Neural cell (in vitro differentiated cells): ENCODE measurements at regions not wholly inside any gene's neighbourhood (a gene's known extent, or its start where the extent isn't known, plus 50 kb on each side); places are given as distances from the start of the nearest gene placed in this dataset.

Source experiments
- H2AFZ ChIP-seq: fragments of 200-600, 300-800 bp; sonication (generic), shearing (Covaris generic); 2 replicates; pipeline ENCODE4 v1.6.0; 2014; ENCODE audit warnings: low read depth, mild to moderate bottlenecking, antibody characterized with exemption, low read length, moderate library complexity
- H3F3A ChIP-seq: fragments of 200-600 bp; shearing (Covaris generic); 2 replicates; pipeline ENCODE4 v1.6.1; 2016; ENCODE audit warnings: mild to moderate bottlenecking, moderate library complexity, mixed read lengths, antibody characterized with exemption, low read length; ENCODE audit not compliant: insufficient read depth, poor library complexity, severe bottlenecking
- H3K27ac ChIP-seq: fragments of 200-600, 300-800 bp; sonication (generic), shearing (Covaris generic); 2 replicates; pipeline ENCODE4 v1.5.1; 2014; ENCODE audit warnings: mild to moderate bottlenecking, low read length, moderate library complexity
- H3K27me3 ChIP-seq: fragments of 300-800, 200-600 bp; sonication (generic), shearing (Covaris generic); 2 replicates; pipeline ENCODE4 v1.6.0; 2014; ENCODE audit warnings: mild to moderate bottlenecking, low read depth, low read length, moderate library complexity; ENCODE audit not compliant: insufficient read depth
- H3K36me3 ChIP-seq: fragments of 300-800, 200-600 bp; sonication (generic), shearing (Covaris generic); 2 replicates; pipeline ENCODE4 v1.5.1; 2014; ENCODE audit warnings: mild to moderate bottlenecking, antibody characterized with exemption, low read length, moderate library complexity; ENCODE audit not compliant: insufficient read depth
- H3K4me2 ChIP-seq: fragments of 300-800, 200-600 bp; sonication (generic), shearing (Covaris generic); 2 replicates; pipeline ENCODE4 v1.6.0; 2014; ENCODE audit warnings: mild to moderate bottlenecking, low read length
- H3K4me3 ChIP-seq: fragments of 300-800, 200-600 bp; sonication (generic), shearing (Covaris generic); 2 replicates; pipeline ENCODE4 v1.5.1; 2014; ENCODE audit warnings: mild to moderate bottlenecking, low read length, moderate library complexity
- H3K79me2 ChIP-seq: fragments of 200-600 bp; shearing (Covaris generic); replicated peaks from 2 replicates; pipeline ENCODE4 v1.6.0; 2014; ENCODE audit warnings: mild to moderate bottlenecking, low read length, moderate library complexity; ENCODE audit not compliant: insufficient read depth
- H3K9ac ChIP-seq: fragments of 300-800, 200-600 bp; sonication (generic), shearing (Covaris generic); 2 replicates; pipeline ENCODE4 v1.6.1; 2016; ENCODE audit warnings: mild to moderate bottlenecking, low read length, mixed read lengths
- H3K9me2 ChIP-seq: fragments of 200-600 bp; shearing (Covaris generic); 2 replicates; pipeline ENCODE4 v1.6.1; 2016; ENCODE audit warnings: mild to moderate bottlenecking, low read length, mixed read lengths; ENCODE audit not compliant: insufficient read depth
- H3K9me3 ChIP-seq: fragments of 200-600, 300-800 bp; sonication (generic), shearing (Covaris generic); 2 replicates; pipeline ENCODE4 v1.6.1; 2016; ENCODE audit warnings: mild to moderate bottlenecking, mixed run types, low read length, moderate library complexity, mixed read lengths
- H4K20me1 ChIP-seq: fragments of 200-600 bp; shearing (Covaris generic); 2 replicates; pipeline ENCODE4 v1.6.1; 2016; ENCODE audit warnings: mild to moderate bottlenecking, mixed run types; ENCODE audit not compliant: insufficient read depth
- EP300 ChIP-seq: fragments of 450-650 bp; conservative IDR thresholded peaks from 2 replicates; pipeline ENCODE4 v1.6.1; 2014; ENCODE audit warnings: antibody characterized with exemption, mild to moderate bottlenecking, moderate library complexity; ENCODE audit not compliant: poor library complexity, severe bottlenecking
- EZH2 ChIP-seq: fragments of 200-600, 300-800 bp; shearing (Covaris generic), sonication (generic); IDR thresholded peaks from 2 replicates; pipeline ENCODE4 v1.6.1; 2014; ENCODE audit warnings: antibody characterized with exemption, low read length, borderline replicate concordance, mild to moderate bottlenecking; ENCODE audit not compliant: insufficient read depth, poor library complexity, severe bottlenecking
- MXI1 ChIP-seq: fragments of 450-650 bp; conservative IDR thresholded peaks from 2 replicates; pipeline ENCODE4 v1.6.1; 2014; ENCODE audit warnings: antibody characterized with exemption, mild to moderate bottlenecking; ENCODE audit not compliant: poor library complexity, severe bottlenecking
- POLR2AphosphoS5 ChIP-seq: IDR thresholded peaks from 2 replicates; pipeline ENCODE4 v1.6.1; 2012
- RAD21 ChIP-seq: fragments of 450-650 bp; conservative IDR thresholded peaks from 2 replicates; pipeline ENCODE4 v1.6.1; 2014; ENCODE audit warnings: antibody characterized with exemption, mild to moderate bottlenecking, moderate library complexity
- REST ChIP-seq: IDR thresholded peaks from 2 replicates; pipeline ENCODE4 v1.6.1; 2012; ENCODE audit warnings: borderline replicate concordance
- SMC3 ChIP-seq: fragments of 450-650 bp; conservative IDR thresholded peaks from 2 replicates; pipeline ENCODE4 v1.6.1; 2014; ENCODE audit warnings: antibody characterized with exemption, mild to moderate bottlenecking, moderate library complexity; ENCODE audit not compliant: poor library complexity
- TAF1 ChIP-seq: IDR thresholded peaks from 2 replicates; pipeline ENCODE4 v1.6.1; 2012; ENCODE audit warnings: low read depth
- TF ChIP-seq, protein P1 (sequence below): fragments of 450-650 bp; IDR thresholded peaks from 2 replicates; pipeline ENCODE4 v1.5.1; 2014; ENCODE audit warnings: antibody characterized with exemption, mild to moderate bottlenecking, moderate library complexity; ENCODE audit not compliant: poor library complexity, severe bottlenecking

DNA sequence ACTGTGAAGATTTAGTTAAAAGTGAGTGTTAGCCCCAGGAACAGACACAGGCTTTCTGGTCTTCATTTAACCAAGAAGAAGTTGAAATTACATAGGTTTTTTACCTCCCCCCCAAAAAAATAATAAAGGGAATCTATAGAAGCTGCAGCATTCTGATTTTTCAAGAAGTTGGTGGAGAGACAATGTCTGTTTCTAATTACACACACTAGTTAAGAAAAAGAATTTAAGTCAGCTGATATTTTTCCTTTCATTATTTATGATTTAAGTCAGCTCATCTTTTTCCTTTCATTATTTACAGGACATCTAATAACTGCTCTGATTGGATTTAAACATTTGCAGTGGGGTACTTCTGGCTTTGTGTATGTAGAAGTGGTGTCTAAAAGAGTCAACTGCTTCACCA lies 201.4 kb upstream of the NRP1 start:
- H3K9ac ChIP-seq, result no peak overlapping the region
- no peaks in the 10 kb centered on the region for H4K20me1 ChIP-seq
- H3F3A ChIP-seq, result no peaks in the 10 kb centered on the region
- no peaks in the 10 kb centered on the region for H3K36me3 ChIP-seq
- no peaks in the 10 kb centered on the region for H3K9me3 ChIP-seq
- H3K27me3 ChIP-seq, result no peaks in the 10 kb centered on the region
- no peaks in the 10 kb centered on the region for H3K9me2 ChIP-seq
- no peak overlapping the region for H3K4me3 ChIP-seq
- no peak for TF ChIP-seq MXI1
- TF ChIP-seq TAF1, result no peak
- TF ChIP-seq EP300, result no peak
- TF ChIP-seq, protein P1, sequence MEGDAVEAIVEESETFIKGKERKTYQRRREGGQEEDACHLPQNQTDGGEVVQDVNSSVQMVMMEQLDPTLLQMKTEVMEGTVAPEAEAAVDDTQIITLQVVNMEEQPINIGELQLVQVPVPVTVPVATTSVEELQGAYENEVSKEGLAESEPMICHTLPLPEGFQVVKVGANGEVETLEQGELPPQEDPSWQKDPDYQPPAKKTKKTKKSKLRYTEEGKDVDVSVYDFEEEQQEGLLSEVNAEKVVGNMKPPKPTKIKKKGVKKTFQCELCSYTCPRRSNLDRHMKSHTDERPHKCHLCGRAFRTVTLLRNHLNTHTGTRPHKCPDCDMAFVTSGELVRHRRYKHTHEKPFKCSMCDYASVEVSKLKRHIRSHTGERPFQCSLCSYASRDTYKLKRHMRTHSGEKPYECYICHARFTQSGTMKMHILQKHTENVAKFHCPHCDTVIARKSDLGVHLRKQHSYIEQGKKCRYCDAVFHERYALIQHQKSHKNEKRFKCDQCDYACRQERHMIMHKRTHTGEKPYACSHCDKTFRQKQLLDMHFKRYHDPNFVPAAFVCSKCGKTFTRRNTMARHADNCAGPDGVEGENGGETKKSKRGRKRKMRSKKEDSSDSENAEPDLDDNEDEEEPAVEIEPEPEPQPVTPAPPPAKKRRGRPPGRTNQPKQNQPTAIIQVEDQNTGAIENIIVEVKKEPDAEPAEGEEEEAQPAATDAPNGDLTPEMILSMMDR, result no peak
- no peak for TF ChIP-seq RAD21
- TF ChIP-seq POLR2AphosphoS5, result no peak
- TF ChIP-seq EZH2, result no peak
- no peak for TF ChIP-seq SMC3
- no peak for TF ChIP-seq REST
- H3K79me2 ChIP-seq, result no peaks in the 10 kb centered on the region
- no peak overlapping the region for H3K27ac ChIP-seq
- H3K4me2 ChIP-seq, result no peak overlapping the region
- no peak overlapping the region for H2AFZ ChIP-seq

DNA sequence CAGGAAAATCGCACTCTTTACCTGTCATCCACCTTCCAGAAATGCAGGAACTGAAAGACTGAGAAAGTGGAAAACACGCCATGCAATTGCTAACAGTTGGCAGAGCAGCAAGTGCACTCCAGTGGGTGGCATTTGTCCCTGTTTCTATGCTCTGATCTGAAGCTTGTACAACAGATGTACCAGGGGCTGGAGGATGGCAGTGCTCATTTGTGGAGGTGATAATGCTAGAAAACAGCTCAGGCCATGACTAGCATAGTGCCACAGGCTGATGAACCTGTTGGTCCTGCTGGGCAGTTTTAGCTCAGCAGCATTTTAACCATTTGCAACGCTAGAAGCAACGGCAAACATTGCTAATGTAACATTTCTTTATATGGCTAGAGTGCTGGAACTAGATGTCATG lies 199.9 kb upstream of the NRP1 start:
- Histone ChIP-seq H3K4me3 (no peak overlapping the region), H3F3A (no peaks in the 10 kb centered on the region), H3K9ac (no peak overlapping the region), H3K4me2 (no peak overlapping the region), H3K9me2 (no peaks in the 10 kb centered on the region), H3K79me2 (no peaks in the 10 kb centered on the region), H4K20me1 (no peaks in the 10 kb centered on the region), H3K27ac (no peak overlapping the region), H3K27me3 (no peaks in the 10 kb centered on the region), H2AFZ (no peak overlapping the region), H3K36me3 (no peaks in the 10 kb centered on the region), H3K9me3 (peaks cover 5% of the 10 kb centered on the region)
- TF ChIP-seq POLR2AphosphoS5, result no peak
- no peak for TF ChIP-seq REST
- no peak for TF ChIP-seq MXI1
- no peak for TF ChIP-seq EZH2
- TF ChIP-seq SMC3, result no peak
- no peak for TF ChIP-seq EP300
- TF ChIP-seq RAD21, result no peak
- TF ChIP-seq, protein P1, result no peak
- no peak for TF ChIP-seq TAF1
